GM12878 (cell line): ENCODE measurements at regions not wholly inside any gene's neighbourhood (a gene's known extent, or its start where the extent isn't known, plus 50 kb on each side); places are given as distances from the start of the nearest gene placed in this dataset.

ENCODE experiments used
- CBX3 ChIP-seq: fragments of 200-600 bp; sonication (generic); IDR thresholded peaks from 2 replicates; pipeline ENCODE4 v1.6.1; 2016; ENCODE audit warnings: low read depth, borderline replicate concordance
- KDM1A ChIP-seq: fragments of 200-600 bp; sonication (generic); IDR thresholded peaks from 2 replicates; pipeline ENCODE4 v1.6.1; 2016; ENCODE audit warnings: borderline replicate concordance
- NFYB ChIP-seq: IDR thresholded peaks from 2 replicates; pipeline ENCODE4 v1.6.1; 2011; ENCODE audit warnings: low read depth, mild to moderate bottlenecking, low read length, improper control_type of control experiment, moderate library complexity; ENCODE audit not compliant: insufficient read depth
- POLR2A ChIP-seq: IDR thresholded peaks from 2 replicates; pipeline ENCODE4 v1.6.1; 2011; ENCODE audit warnings: low read depth, mild to moderate bottlenecking, low read length
- TARDBP ChIP-seq: IDR thresholded peaks from 2 replicates; pipeline ENCODE4 v1.6.1; 2016; ENCODE audit warnings: borderline replicate concordance
- TF ChIP-seq, protein P1 (sequence below): fragments of 450-650 bp; IDR thresholded peaks from 2 replicates; pipeline ENCODE4 v1.6.1; 2016; ENCODE audit warnings: mild to moderate bottlenecking
- TF ChIP-seq, protein P2 (sequence below): IDR thresholded peaks from 2 replicates; pipeline ENCODE4 v1.6.1; 2012; ENCODE audit warnings: mild to moderate bottlenecking, low read depth, low read length
- TF ChIP-seq, protein P3 (sequence below): IDR thresholded peaks from 2 replicates; pipeline ENCODE4 v1.6.1; 2012; ENCODE audit warnings: low read depth, low read length, improper control_type of control experiment

DNA sequence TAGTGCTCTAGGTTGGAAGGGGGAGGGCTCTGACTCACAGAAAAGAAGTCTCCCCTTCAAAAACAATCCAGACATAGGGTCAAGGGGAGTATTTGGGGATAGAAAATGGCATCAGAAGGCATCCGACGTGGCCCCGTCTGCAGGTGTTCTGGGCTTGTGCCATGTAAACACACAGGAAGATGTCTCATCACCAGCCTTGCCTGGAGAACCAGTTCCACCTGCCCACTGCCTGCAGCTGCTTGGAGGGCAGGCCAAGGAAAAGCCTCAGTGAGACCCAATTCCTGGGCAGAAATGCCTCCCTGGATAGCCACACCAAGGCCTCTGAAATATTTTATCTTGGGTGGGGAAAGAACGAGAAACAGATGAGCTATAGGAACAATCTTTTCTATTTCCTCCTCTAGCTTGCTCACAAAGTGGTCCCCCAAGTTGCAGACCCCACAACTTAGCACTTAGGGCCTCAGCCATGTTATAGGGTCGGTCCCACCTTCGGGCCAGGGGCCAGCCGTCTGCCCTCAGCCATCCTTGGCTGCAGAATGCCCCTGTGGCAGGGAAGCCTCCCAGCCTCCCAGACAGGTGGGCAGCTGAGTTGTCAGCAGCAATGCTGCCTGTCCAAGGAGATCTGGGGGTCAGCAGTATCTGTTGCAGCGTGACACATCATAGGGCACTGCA, 54.3 kb upstream of the ECHDC3 start (continued):
- TF ChIP-seq, protein P1, sequence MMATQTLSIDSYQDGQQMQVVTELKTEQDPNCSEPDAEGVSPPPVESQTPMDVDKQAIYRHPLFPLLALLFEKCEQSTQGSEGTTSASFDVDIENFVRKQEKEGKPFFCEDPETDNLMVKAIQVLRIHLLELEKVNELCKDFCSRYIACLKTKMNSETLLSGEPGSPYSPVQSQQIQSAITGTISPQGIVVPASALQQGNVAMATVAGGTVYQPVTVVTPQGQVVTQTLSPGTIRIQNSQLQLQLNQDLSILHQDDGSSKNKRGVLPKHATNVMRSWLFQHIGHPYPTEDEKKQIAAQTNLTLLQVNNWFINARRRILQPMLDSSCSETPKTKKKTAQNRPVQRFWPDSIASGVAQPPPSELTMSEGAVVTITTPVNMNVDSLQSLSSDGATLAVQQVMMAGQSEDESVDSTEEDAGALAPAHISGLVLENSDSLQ = no peak
- TF ChIP-seq POLR2A (no peak), NFYB (no peak), KDM1A (no peak), TARDBP (no peak), CBX3 (no peak)
- TF ChIP-seq, protein P2, sequence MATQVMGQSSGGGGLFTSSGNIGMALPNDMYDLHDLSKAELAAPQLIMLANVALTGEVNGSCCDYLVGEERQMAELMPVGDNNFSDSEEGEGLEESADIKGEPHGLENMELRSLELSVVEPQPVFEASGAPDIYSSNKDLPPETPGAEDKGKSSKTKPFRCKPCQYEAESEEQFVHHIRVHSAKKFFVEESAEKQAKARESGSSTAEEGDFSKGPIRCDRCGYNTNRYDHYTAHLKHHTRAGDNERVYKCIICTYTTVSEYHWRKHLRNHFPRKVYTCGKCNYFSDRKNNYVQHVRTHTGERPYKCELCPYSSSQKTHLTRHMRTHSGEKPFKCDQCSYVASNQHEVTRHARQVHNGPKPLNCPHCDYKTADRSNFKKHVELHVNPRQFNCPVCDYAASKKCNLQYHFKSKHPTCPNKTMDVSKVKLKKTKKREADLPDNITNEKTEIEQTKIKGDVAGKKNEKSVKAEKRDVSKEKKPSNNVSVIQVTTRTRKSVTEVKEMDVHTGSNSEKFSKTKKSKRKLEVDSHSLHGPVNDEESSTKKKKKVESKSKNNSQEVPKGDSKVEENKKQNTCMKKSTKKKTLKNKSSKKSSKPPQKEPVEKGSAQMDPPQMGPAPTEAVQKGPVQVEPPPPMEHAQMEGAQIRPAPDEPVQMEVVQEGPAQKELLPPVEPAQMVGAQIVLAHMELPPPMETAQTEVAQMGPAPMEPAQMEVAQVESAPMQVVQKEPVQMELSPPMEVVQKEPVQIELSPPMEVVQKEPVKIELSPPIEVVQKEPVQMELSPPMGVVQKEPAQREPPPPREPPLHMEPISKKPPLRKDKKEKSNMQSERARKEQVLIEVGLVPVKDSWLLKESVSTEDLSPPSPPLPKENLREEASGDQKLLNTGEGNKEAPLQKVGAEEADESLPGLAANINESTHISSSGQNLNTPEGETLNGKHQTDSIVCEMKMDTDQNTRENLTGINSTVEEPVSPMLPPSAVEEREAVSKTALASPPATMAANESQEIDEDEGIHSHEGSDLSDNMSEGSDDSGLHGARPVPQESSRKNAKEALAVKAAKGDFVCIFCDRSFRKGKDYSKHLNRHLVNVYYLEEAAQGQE = no peak
- TF ChIP-seq, protein P3, sequence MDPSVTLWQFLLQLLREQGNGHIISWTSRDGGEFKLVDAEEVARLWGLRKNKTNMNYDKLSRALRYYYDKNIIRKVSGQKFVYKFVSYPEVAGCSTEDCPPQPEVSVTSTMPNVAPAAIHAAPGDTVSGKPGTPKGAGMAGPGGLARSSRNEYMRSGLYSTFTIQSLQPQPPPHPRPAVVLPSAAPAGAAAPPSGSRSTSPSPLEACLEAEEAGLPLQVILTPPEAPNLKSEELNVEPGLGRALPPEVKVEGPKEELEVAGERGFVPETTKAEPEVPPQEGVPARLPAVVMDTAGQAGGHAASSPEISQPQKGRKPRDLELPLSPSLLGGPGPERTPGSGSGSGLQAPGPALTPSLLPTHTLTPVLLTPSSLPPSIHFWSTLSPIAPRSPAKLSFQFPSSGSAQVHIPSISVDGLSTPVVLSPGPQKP = no peak
